ENCODE measurements at regions not wholly inside any gene's neighbourhood (a gene's known extent, or its start where the extent isn't known, plus 50 kb on each side); places are given as distances from the start of the nearest gene placed in this dataset.

DNA sequence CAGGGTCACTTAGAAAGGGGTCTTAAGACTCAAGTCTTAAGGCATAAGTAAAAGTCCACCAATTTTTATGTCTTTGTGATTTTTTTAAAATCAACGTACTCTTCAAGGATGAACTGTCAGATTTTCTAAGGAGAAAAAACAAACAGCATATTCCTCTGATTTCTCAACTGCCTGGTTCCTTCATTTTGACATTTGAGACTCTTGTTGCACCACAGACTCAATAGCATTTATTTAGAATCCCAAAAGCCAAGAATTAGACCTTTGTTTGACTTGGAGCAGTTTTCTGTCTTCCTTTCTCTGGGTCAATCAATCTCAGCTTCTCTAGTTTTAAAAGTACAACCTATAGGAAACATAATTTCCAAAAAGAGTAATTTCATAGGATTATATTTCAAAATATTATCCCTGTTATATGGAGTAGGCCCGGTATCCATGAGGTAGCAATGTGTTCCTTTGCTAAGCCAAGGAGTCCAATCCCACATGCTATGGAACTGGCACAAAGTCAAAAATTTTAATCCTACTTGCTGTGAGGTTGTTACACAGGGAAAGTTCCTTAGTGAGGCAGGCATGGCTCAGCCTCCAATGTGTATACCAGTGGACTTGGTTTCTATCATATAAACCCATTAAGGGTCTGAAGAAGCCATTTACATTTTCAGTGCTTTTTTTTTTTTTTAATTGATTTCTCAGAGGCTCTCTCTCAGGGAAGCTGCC lies 405.7 kb downstream of the KIF16B start:
- CTCF ChIA-PET: no interaction called here
- Histone ChIP-seq H3K27me3 (ENCODE audit: control insufficient read depth in 1 of 2, insufficient read depth in 2 of 2, low read length in 2 of 2) (no peaks in the 10 kb centered on the region), H3K36me3 (ENCODE audit: insufficient read depth, low read length) (no peaks in the 10 kb centered on the region), H3K9me3 (ENCODE audit: control insufficient read depth in 1 of 2, insufficient read depth in 1 of 2, low read length in 2 of 2) (peaks cover 0 to 4% of the 10 kb centered on the region in 2 experiments), H3K4me3 (ENCODE audit: low read length) (no peak overlapping the region), H3K27ac (ENCODE audit: low read depth in 1 of 2, low read length in 2 of 2) (no peak overlapping the region), H3K4me1 (ENCODE audit: insufficient read depth, low read length) (no peaks in the 10 kb centered on the region)
- POLR2A ChIA-PET: no interaction called here
- H3K9me3 Mint-ChIP-seq: peaks cover 6% of the 10 kb centered on the region
- H3K27ac Mint-ChIP-seq: no peak overlapping the region
- H3K36me3 Mint-ChIP-seq (ENCODE audit: low read depth): no peaks in the 10 kb centered on the region
- no peaks in the 10 kb centered on the region for H3K4me1 Mint-ChIP-seq (ENCODE audit: low read depth)
- no peak overlapping the region for H3K4me3 Mint-ChIP-seq
- intact Hi-C loops (cut with DNase I, micrococcal nuclease): no loop called here
- peaks cover 4% of the 10 kb centered on the region for H3K27me3 Mint-ChIP-seq
- TF ChIP-seq, protein P1, sequence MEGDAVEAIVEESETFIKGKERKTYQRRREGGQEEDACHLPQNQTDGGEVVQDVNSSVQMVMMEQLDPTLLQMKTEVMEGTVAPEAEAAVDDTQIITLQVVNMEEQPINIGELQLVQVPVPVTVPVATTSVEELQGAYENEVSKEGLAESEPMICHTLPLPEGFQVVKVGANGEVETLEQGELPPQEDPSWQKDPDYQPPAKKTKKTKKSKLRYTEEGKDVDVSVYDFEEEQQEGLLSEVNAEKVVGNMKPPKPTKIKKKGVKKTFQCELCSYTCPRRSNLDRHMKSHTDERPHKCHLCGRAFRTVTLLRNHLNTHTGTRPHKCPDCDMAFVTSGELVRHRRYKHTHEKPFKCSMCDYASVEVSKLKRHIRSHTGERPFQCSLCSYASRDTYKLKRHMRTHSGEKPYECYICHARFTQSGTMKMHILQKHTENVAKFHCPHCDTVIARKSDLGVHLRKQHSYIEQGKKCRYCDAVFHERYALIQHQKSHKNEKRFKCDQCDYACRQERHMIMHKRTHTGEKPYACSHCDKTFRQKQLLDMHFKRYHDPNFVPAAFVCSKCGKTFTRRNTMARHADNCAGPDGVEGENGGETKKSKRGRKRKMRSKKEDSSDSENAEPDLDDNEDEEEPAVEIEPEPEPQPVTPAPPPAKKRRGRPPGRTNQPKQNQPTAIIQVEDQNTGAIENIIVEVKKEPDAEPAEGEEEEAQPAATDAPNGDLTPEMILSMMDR (IDR thresholded peaks at IDR 0.05): no peak
- ATAC-seq (ENCODE audit: poor library complexity) (no peak), DNase-seq (no peak)

GRCh38 chr20:16166737-16167136 lies 406.5 kb downstream of the KIF16B start:
- Histone ChIP-seq H3K27ac (ENCODE audit: low read depth in 1 of 2, low read length in 2 of 2) (no peak overlapping the region), H3K36me3 (ENCODE audit: insufficient read depth, low read length) (no peaks in the 10 kb centered on the region), H3K4me3 (ENCODE audit: low read length) (no peak overlapping the region), H3K4me1 (ENCODE audit: insufficient read depth, low read length) (no peaks in the 10 kb centered on the region), H3K9me3 (ENCODE audit: control insufficient read depth in 1 of 2, insufficient read depth in 1 of 2, low read length in 2 of 2) (peaks cover 0 to 4% of the 10 kb centered on the region in 2 experiments), H3K27me3 (ENCODE audit: control insufficient read depth in 1 of 2, insufficient read depth in 2 of 2, low read length in 2 of 2) (no peaks in the 10 kb centered on the region)
- H3K9me3 Mint-ChIP-seq: peaks cover 6% of the 10 kb centered on the region
- DNase-seq (no peak), ATAC-seq (ENCODE audit: poor library complexity) (no peak)
- ChIA-PET POLR2A (no interaction called here), CTCF (no interaction called here)
- intact Hi-C loops (cut with DNase I, micrococcal nuclease): no loop called here
- no peak overlapping the region for H3K4me3 Mint-ChIP-seq
- TF ChIP-seq, protein P1 (IDR thresholded peaks at IDR 0.05): no peak
- H3K36me3 Mint-ChIP-seq (ENCODE audit: low read depth): no peaks in the 10 kb centered on the region
- no peak overlapping the region for H3K27ac Mint-ChIP-seq
- H3K4me1 Mint-ChIP-seq (ENCODE audit: low read depth): no peaks in the 10 kb centered on the region
- peaks cover 4% of the 10 kb centered on the region for H3K27me3 Mint-ChIP-seq

DNA sequence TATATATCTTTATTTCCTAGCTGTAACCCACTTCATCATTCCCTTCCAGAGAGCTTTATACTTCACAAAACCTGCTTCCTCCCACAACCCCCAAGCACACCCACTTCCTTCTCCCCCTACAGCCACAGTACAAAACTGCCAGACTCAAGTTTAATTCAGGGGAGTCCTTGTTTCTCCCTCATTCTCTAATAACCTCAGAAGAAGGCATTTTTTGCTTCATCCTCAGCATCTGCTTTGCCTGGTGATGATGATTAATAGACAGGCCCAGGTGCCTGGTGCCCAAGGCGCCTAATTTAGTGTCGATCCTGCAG lies 414.3 kb downstream of the KIF16B start:
- Mint-ChIP-seq H3K36me3 (ENCODE audit: low read depth) (no peaks in the 10 kb centered on the region), H3K9me3 (peaks cover 8% of the 10 kb centered on the region), H3K27me3 (no peaks in the 10 kb centered on the region), H3K27ac (no peak overlapping the region), H3K4me1 (ENCODE audit: low read depth) (no peaks in the 10 kb centered on the region), H3K4me3 (no peak overlapping the region)
- ChIA-PET CTCF (no interaction called here), POLR2A (no interaction called here)
- intact Hi-C loops (cut with DNase I, micrococcal nuclease): no loop called here
- Histone ChIP-seq H3K4me3 (ENCODE audit: low read length) (no peak overlapping the region), H3K9me3 (ENCODE audit: control insufficient read depth in 1 of 2, insufficient read depth in 1 of 2, low read length in 2 of 2) (no peaks in the 10 kb centered on the region), H3K36me3 (ENCODE audit: insufficient read depth, low read length) (no peaks in the 10 kb centered on the region), H3K4me1 (ENCODE audit: insufficient read depth, low read length) (no peaks in the 10 kb centered on the region), H3K27me3 (ENCODE audit: control insufficient read depth in 1 of 2, insufficient read depth in 2 of 2, low read length in 2 of 2) (no peaks in the 10 kb centered on the region), H3K27ac (ENCODE audit: low read depth in 1 of 2, low read length in 2 of 2) (no peak overlapping the region)
- no peak for DNase-seq
- no peak for ATAC-seq (ENCODE audit: poor library complexity)
- TF ChIP-seq, protein P1 (IDR thresholded peaks at IDR 0.05): no peak

All from CD4-positive, alpha-beta T cell (primary cell).